Astrocyte (in vitro differentiated cells and primary cell): ENCODE measurements at regions not wholly inside any gene's neighbourhood (a gene's known extent, or its start where the extent isn't known, plus 50 kb on each side); places are given as distances from the start of the nearest gene placed in this dataset.

Experiments
- DNase-seq: peaks from one replicate; pipeline ENCODE4 v3.0.0-alpha.2; 2010; ENCODE audit warnings: low read depth
- FAIRE-seq: peaks from 2 replicates; lab custom pipeline; 2011; peaks lifted over from hg19 to GRCh38; lab: Jason Lieb, UNC
- H2AFZ ChIP-seq: 2 replicates; pipeline ENCODE4 v1.6.0; 2012; ENCODE audit warnings: low read depth, low read length, inconsistent platforms
- H3K27ac ChIP-seq: 2 replicates; pipeline ENCODE4 v1.5.1; 2011; ENCODE audit warnings: low read depth, low read length, inconsistent platforms
- H3K27me3 ChIP-seq: 2 replicates; pipeline ENCODE4 v1.6.0; 2011; ENCODE audit warnings: low read length, inconsistent platforms; ENCODE audit not compliant: insufficient read depth
- H3K36me3 ChIP-seq: 2 replicates; pipeline ENCODE4 v1.5.1; 2011; ENCODE audit warnings: low read length, inconsistent platforms; ENCODE audit not compliant: insufficient read depth
- H3K4me1 ChIP-seq: 2 replicates; pipeline ENCODE4 v1.5.1; 2011; ENCODE audit warnings: low read length, inconsistent platforms; ENCODE audit not compliant: insufficient read depth
- H3K4me2 ChIP-seq: 2 replicates; pipeline ENCODE4 v1.6.0; 2012; ENCODE audit warnings: low read length, inconsistent platforms
- H3K4me3 ChIP-seq: 2 replicates; pipeline ENCODE4 v1.5.1; 2011; ENCODE audit warnings: low read depth, mild to moderate bottlenecking, low read length, inconsistent platforms; ENCODE audit not compliant: insufficient read depth
- H3K79me2 ChIP-seq: 2 replicates; pipeline ENCODE4 v1.6.0; 2012; ENCODE audit warnings: mild to moderate bottlenecking, low read length, inconsistent platforms; ENCODE audit not compliant: insufficient read depth
- H3K9ac ChIP-seq: 2 replicates; pipeline ENCODE4 v1.6.0; 2012; ENCODE audit warnings: mild to moderate bottlenecking, low read length, inconsistent platforms
- H3K9me3 ChIP-seq: 2 replicates; pipeline ENCODE4 v1.5.1; 2012; ENCODE audit warnings: low read depth, mild to moderate bottlenecking, low read length, inconsistent platforms; ENCODE audit not compliant: insufficient read depth
- H4K20me1 ChIP-seq: 2 replicates; pipeline ENCODE4 v1.6.0; 2012; ENCODE audit warnings: low read length, inconsistent platforms; ENCODE audit not compliant: insufficient read depth
- H3K27ac Mint-ChIP-seq: one replicate; pipeline ENCODE4 v1.8.0; 2021; ENCODE audit warnings: mild to moderate bottlenecking, mixed read lengths; ENCODE audit not compliant: unreplicated experiment
- H3K27me3 Mint-ChIP-seq: one replicate; pipeline ENCODE4 v1.8.0; 2021; ENCODE audit warnings: low read depth, mixed read lengths; ENCODE audit not compliant: unreplicated experiment
- H3K36me3 Mint-ChIP-seq: one replicate; pipeline ENCODE4 v1.8.0; 2021; ENCODE audit warnings: low read depth, mixed read lengths; ENCODE audit not compliant: unreplicated experiment
- H3K4me1 Mint-ChIP-seq: one replicate; pipeline ENCODE4 v1.8.0; 2021; ENCODE audit warnings: low read depth, mixed read lengths; ENCODE audit not compliant: unreplicated experiment
- H3K4me3 Mint-ChIP-seq: one replicate; pipeline ENCODE4 v1.8.0; 2021; ENCODE audit warnings: mild to moderate bottlenecking, moderate library complexity, mixed read lengths; ENCODE audit not compliant: unreplicated experiment
- H3K9me3 Mint-ChIP-seq: one replicate; pipeline ENCODE4 v1.8.0; 2021; ENCODE audit warnings: mild to moderate bottlenecking, mixed read lengths; ENCODE audit not compliant: unreplicated experiment
- EZH2 ChIP-seq: IDR thresholded peaks from 2 replicates; pipeline ENCODE4 v1.6.1; 2012; ENCODE audit warnings: mild to moderate bottlenecking, low read length, inconsistent platforms; ENCODE audit not compliant: insufficient read depth
- TF ChIP-seq, protein P1 (sequence below): IDR thresholded peaks from 2 replicates; pipeline ENCODE4 v1.5.1; 2011; ENCODE audit warnings: low read depth, mild to moderate bottlenecking, inconsistent platforms, low read length, moderate library complexity; ENCODE audit not compliant: insufficient read depth

DNA sequence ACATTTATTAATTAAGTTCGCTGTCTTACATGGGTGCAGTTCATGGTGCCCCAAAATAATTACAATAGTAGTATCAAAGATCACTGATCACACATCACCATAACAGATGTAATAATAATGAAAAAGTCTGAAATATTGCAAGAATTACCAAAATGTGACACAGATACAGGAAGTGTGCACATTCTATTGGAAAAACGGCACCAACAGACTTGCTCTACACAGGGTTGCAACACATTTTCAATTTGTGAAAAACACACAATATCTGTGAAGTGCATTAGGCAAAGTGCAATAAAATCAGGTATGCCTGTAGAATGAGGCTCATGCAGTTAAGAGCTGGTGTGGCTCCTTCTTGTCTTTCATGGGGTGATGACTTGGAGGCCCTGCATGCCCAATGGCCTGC, 265.8 kb downstream of the RPLP1 start:
- FAIRE-seq (no peak), DNase-seq (no peak)
- Mint-ChIP-seq H3K4me1 (peaks cover 24% of the 10 kb centered on the region), H3K4me3 (no peak overlapping the region), H3K36me3 (peaks cover 3% of the 10 kb centered on the region), H3K27me3 (peaks cover 42% of the 10 kb centered on the region), H3K9me3 (peaks cover 15% of the 10 kb centered on the region), H3K27ac (no peak overlapping the region)
- H3K36me3 ChIP-seq = no peaks in the 10 kb centered on the region
- H3K4me1 ChIP-seq = no peaks in the 10 kb centered on the region
- no peaks in the 10 kb centered on the region for H3K27me3 ChIP-seq
- H3K4me2 ChIP-seq = no peak overlapping the region
- H2AFZ ChIP-seq = no peak overlapping the region
- H4K20me1 ChIP-seq = no peaks in the 10 kb centered on the region
- H3K79me2 ChIP-seq = no peaks in the 10 kb centered on the region
- H3K27ac ChIP-seq = no peak overlapping the region
- H3K4me3 ChIP-seq = no peak overlapping the region
- H3K9me3 ChIP-seq = no peaks in the 10 kb centered on the region
- TF ChIP-seq, protein P1, sequence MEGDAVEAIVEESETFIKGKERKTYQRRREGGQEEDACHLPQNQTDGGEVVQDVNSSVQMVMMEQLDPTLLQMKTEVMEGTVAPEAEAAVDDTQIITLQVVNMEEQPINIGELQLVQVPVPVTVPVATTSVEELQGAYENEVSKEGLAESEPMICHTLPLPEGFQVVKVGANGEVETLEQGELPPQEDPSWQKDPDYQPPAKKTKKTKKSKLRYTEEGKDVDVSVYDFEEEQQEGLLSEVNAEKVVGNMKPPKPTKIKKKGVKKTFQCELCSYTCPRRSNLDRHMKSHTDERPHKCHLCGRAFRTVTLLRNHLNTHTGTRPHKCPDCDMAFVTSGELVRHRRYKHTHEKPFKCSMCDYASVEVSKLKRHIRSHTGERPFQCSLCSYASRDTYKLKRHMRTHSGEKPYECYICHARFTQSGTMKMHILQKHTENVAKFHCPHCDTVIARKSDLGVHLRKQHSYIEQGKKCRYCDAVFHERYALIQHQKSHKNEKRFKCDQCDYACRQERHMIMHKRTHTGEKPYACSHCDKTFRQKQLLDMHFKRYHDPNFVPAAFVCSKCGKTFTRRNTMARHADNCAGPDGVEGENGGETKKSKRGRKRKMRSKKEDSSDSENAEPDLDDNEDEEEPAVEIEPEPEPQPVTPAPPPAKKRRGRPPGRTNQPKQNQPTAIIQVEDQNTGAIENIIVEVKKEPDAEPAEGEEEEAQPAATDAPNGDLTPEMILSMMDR = no peak
- no peak for TF ChIP-seq EZH2
- no peak overlapping the region for H3K9ac ChIP-seq

DNA sequence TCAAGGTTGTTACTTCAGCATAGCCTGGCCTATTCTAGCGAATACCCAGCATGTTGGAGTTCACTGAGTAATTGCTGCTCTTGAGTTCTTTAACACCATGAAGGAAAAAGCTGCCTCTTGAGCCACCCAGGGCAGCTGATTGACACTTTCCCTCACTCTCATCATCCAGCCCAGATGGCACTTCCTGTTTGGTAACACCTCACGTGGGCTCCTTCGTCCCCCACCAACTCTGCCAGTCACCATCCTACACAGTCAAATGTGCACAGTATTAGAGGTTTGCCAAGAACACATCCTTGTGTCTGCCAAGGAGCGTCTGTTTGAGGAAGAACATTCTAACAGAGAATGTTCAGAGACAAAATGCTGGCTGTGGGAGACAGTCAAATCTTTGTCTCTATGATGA, 266.3 kb downstream of the RPLP1 start:
- Mint-ChIP-seq H3K4me3 (no peak overlapping the region), H3K27ac (peak overlapping the region; percentile 53), H3K27me3 (peaks cover 43% of the 10 kb centered on the region), H3K9me3 (peaks cover 15% of the 10 kb centered on the region), H3K36me3 (peaks cover 3% of the 10 kb centered on the region), H3K4me1 (peaks cover 24% of the 10 kb centered on the region)
- Histone ChIP-seq H2AFZ (no peak overlapping the region), H3K79me2 (no peaks in the 10 kb centered on the region), H4K20me1 (no peaks in the 10 kb centered on the region), H3K36me3 (no peaks in the 10 kb centered on the region), H3K4me1 (no peaks in the 10 kb centered on the region), H3K27me3 (peaks cover 2% of the 10 kb centered on the region), H3K4me3 (no peak overlapping the region), H3K9me3 (no peaks in the 10 kb centered on the region), H3K4me2 (no peak overlapping the region), H3K9ac (no peak overlapping the region), H3K27ac (no peak overlapping the region)
- DNase-seq (no peak), FAIRE-seq (no peak)
- TF ChIP-seq, protein P1 = no peak
- TF ChIP-seq EZH2 = no peak

DNA sequence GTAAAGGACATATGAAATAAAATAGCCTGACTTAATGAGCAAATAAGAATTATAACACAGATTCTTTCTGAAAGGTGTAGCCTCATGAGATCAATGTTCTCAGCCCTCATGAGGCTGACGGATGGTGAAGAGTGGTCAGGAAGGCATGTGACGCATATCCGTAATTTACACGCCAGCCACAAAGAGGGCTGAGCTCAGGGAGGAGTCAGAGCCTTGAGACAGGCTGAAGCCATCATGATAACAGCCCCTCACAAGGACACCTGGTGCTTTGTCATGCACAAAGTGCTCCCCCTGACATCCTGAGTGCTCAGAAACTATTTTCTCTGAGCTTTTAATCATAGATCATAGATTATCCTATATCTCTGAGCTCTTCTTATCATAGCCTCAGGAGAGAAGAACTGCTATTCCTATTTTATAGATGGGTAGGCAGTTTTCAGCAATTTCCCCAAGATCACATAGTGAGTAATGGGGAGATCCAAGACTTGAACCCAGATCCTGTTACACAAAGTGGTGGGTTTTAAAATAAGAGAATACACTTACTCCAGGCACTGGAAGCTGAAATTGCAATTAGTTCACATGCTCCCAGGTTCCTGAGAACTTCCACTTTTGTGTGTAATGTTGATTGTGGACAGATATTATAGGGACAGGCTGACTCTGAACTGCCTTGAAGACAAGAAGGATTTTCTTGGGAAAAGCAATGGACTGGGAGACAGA, 267.1 kb downstream of the RPLP1 start:
- Histone ChIP-seq H3K27ac (no peak overlapping the region), H3K79me2 (no peaks in the 10 kb centered on the region), H3K4me1 (no peaks in the 10 kb centered on the region), H3K36me3 (no peaks in the 10 kb centered on the region), H3K9me3 (no peaks in the 10 kb centered on the region), H4K20me1 (no peaks in the 10 kb centered on the region), H3K4me3 (no peak overlapping the region), H3K27me3 (peaks cover 6% of the 10 kb centered on the region), H2AFZ (no peak overlapping the region), H3K4me2 (no peak overlapping the region), H3K9ac (no peak overlapping the region)
- Mint-ChIP-seq H3K4me1 (peaks cover 18% of the 10 kb centered on the region), H3K36me3 (peaks cover 4% of the 10 kb centered on the region), H3K4me3 (no peak overlapping the region), H3K27me3 (peaks cover 50% of the 10 kb centered on the region), H3K9me3 (peaks cover 16% of the 10 kb centered on the region), H3K27ac (no peak overlapping the region)
- TF ChIP-seq EZH2 = no peak
- TF ChIP-seq, protein P1 = no peak
- no peak for FAIRE-seq
- DNase-seq = peak; percentile 34
